GM12801 (cell line): ENCODE measurements at regions not wholly inside any gene's neighbourhood (a gene's known extent, or its start where the extent isn't known, plus 50 kb on each side); places are given as distances from the start of the nearest gene placed in this dataset.

Source experiments
- CTCF ChIP-seq: IDR thresholded peaks from one replicate; pipeline ENCODE4 v1.5.1; 2011; ENCODE audit warnings: control low read depth; ENCODE audit not compliant: insufficient read length; ENCODE audit errors: extremely low read depth

DNA sequence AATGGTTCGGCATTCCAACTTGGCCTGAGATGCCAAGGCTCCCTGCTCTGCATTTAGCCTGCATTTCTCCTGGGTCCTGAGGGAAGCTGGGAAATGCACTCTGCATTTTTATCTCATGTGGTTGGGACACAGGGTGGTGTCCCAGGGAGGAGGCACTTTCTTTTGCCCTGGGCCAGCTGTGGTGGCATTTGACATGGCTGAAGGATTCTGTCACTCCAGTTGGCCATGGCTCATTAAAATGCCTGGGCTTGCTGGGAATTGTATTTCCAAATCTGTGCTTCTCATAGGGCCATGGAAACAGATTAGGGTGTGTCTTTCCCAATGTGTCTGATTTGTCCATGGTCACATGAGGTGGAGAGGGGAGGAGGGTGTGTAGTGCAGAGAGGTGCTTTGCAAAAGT lies 128.3 kb upstream of the RGMA start:
- TF ChIP-seq CTCF, result no peak

- no peak for TF ChIP-seq CTCF
Measured at GRCh38 chr15:93214106-93214505, 125.1 kb upstream of the RGMA start.

- no peak for TF ChIP-seq CTCF
Measured at GRCh38 chr15:93213281-93213680, 124.3 kb upstream of the RGMA start.

- no peak for TF ChIP-seq CTCF
Measured at GRCh38 chr15:93212578-93212977, 123.6 kb upstream of the RGMA start.

GRCh38 chr15:93210995-93211394 lies 122.0 kb upstream of the RGMA start:
- TF ChIP-seq CTCF, result no peak

GRCh38 chr15:93209690-93210445 lies 120.9 kb upstream of the RGMA start:
- no peak for TF ChIP-seq CTCF

DNA sequence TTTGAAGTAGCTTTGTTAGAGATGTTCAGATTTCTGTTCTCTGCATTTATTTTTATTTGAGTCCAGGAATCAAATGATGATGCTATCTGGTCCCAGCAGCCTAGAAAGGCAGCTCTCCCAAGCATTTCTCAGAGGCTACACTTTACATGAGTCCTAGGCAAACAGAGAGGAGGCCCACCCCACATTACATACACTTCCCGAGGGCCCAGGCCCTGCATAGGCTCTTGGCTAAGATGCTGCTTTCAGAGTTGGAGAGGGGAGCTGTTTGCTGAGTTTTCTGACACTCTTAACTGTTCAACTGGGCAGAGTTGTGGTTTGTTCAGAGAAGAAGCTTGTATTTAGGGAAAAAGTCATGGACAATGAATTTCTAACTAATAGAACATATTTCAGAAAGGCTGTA lies 117.9 kb upstream of the RGMA start:
- TF ChIP-seq CTCF, result no peak

- TF ChIP-seq CTCF, result no peak
Measured at GRCh38 chr15:93205413-93205812, 116.4 kb upstream of the RGMA start.
